Esophagus squamous epithelium (tissue), 5 donors: ENCODE measurements at regions not wholly inside any gene's neighbourhood (a gene's known extent, or its start where the extent isn't known, plus 50 kb on each side); places are given as distances from the start of the nearest gene placed in this dataset.
"Not testable (repeated sequence)": the region's sequence is repeated elsewhere in the genome, so short reads cannot be mapped to it uniquely, and the experiment has no call there.

Experiments
- DNase-seq: peaks from one replicate; lab custom pipeline; 2025; lab: John Stamatoyannopoulos, UW
- H3K27ac ChIP-seq, 4 donors: fragments of 200-600 bp; sonication (generic); one replicate each; pipeline ENCODE4 v1.5.1; 2016 to 2019; ENCODE audit warnings: mild to moderate bottlenecking in 1 of 4
- H3K27me3 ChIP-seq, 4 donors: fragments of 200-600 bp; sonication (generic); 1 replicate in 3 of 4; 2 replicates in 1 of 4; pipeline versions ENCODE4 v1.5.1 to v1.6.0; 2017 to 2021; ENCODE audit warnings: antibody characterized with exemption in 1 of 4
- H3K36me3 ChIP-seq, 3 donors: fragments of 200-600 bp; sonication (generic); one replicate each; pipeline ENCODE4 v1.5.1; 2016 to 2019
- H3K4me1 ChIP-seq, 3 donors: fragments of 200-600 bp; sonication (generic); one replicate each; pipeline ENCODE4 v1.5.1; 2017 to 2019
- H3K4me3 ChIP-seq, 4 donors: fragments of 200-600 bp; sonication (generic); 1 replicate in 3 of 4; 2 replicates in 1 of 4; pipeline ENCODE4 v1.5.1; 2016 to 2019; ENCODE audit warnings: mild to moderate bottlenecking in 2 of 4, moderate library complexity in 1 of 4
- H3K9me3 ChIP-seq, 3 donors: fragments of 200-600 bp; sonication (generic); one replicate each; pipeline ENCODE4 v1.5.1; 2016 to 2019
- POLR2A ChIP-seq, 4 donors: fragments of 450-650 bp; IDR thresholded peaks; one replicate each; pipeline ENCODE4 v1.6.1; 2017; ENCODE audit warnings: antibody characterized with exemption in 4 of 4, mild to moderate bottlenecking in 4 of 4, moderate library complexity in 3 of 4
- WGBS, 2 donors: methylation state at CpG; one replicate each; pipeline ENCODE4 v1.1.5; 2018; 5-methylcytosine and 5-hydroxymethylcytosine counted together
- intact Hi-C: fragments of 100-400 bp; cut with DNase I; formaldehyde crosslinking; loops from one replicate; pipeline ENCODE4 v1.15.0; 2022
- TF ChIP-seq, protein P1 (sequence below), 6 experiments: fragments of 450-650 bp in 4 of 6; fragments of 200-600 bp in 2 of 6; sonication (generic) in 2 of 6; IDR thresholded peaks; one replicate each; pipeline ENCODE4 v1.5.1; 2016 to 2019; ENCODE audit warnings: antibody characterized with exemption in 6 of 6, mild to moderate bottlenecking in 4 of 6, moderate library complexity in 4 of 6
- donor health status: DM: yes; HTN: yes; CAD: no.

DNA sequence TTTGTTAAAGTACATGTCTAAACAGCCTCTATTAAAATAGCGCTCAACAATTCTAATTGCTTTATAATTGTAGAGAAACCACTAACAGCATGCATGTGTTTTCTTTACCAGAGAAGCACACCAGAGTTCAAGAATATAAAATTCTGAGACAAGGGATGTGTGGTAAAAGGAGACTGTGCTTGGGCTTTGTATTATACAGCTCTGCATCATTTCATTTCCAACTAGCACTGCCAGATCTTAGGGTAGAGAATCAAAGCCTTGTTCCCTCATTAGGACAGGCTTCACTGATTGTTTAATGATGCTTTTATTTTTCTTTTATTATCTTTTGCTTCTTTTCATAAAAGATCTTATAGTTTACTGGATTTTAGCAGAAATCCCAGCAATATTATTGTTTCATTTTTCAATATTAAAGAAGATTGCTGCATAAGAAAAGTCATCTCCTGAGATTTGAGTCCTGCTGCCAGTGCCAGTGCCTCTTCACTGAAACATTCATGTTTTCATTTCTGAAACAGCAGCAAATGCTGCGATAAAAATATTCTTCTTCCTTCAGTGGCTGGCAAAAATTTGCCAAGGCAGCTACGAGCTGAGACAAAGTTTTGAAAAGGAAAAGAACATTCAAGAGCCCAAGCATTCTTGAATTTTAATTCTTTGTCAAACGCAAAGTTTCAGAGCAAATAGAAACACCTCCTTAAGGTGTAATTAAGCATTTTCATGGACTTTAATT lies 491.0 kb upstream of the PIK3R1 start:
- intact Hi-C loops: no loop called here
- DNase-seq: no peak

DNA sequence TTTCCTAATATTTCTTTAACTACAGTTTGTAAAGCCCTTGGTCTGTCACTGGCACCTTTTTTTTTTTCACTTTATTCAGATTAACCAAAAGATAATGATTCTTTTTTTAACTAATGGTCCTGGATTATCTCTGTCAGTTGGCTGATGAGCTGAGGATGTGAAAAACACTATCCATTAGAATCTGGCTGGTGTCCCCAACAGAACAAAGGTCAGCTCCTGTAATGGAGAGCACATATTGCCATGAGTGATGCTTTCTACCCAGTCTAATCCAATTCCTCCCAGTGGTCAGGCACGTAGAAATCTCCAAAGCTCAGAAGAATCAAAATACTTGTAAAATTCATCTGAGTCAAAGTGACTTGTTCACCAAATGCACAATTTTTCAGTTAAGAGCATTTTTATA lies 491.7 kb upstream of the PIK3R1 start:
- WGBS, 2 donors: 69 to 75% methylated on average over 1 of the region's 1 CpG
- no peak for DNase-seq
- no peak for TF ChIP-seq POLR2A (IDR thresholded peaks at IDR 0.05)
- TF ChIP-seq, protein P1, sequence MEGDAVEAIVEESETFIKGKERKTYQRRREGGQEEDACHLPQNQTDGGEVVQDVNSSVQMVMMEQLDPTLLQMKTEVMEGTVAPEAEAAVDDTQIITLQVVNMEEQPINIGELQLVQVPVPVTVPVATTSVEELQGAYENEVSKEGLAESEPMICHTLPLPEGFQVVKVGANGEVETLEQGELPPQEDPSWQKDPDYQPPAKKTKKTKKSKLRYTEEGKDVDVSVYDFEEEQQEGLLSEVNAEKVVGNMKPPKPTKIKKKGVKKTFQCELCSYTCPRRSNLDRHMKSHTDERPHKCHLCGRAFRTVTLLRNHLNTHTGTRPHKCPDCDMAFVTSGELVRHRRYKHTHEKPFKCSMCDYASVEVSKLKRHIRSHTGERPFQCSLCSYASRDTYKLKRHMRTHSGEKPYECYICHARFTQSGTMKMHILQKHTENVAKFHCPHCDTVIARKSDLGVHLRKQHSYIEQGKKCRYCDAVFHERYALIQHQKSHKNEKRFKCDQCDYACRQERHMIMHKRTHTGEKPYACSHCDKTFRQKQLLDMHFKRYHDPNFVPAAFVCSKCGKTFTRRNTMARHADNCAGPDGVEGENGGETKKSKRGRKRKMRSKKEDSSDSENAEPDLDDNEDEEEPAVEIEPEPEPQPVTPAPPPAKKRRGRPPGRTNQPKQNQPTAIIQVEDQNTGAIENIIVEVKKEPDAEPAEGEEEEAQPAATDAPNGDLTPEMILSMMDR (IDR thresholded peaks at IDR 0.05): no peak
- no peak overlapping the region for H3K4me3 ChIP-seq
- no peaks in the 10 kb centered on the region for H3K36me3 ChIP-seq
- peak overlapping the region in 3 of 4 donors; percentile 23 to 56 (median 49) for H3K27ac ChIP-seq
- intact Hi-C loops: no loop called here
- H3K27me3 ChIP-seq: no peaks in the 10 kb centered on the region
- peaks cover 0 to 13% (median 0%) of the 10 kb centered on the region in 3 donors for H3K4me1 ChIP-seq
- H3K9me3 ChIP-seq: no peaks in the 10 kb centered on the region

More for the DNA sequence above, 491.0 kb upstream of the PIK3R1 start:
- 55% methylated on average over 4 of the region's 4 CpGs for WGBS, 2 donors
- Histone ChIP-seq H3K27ac (peak overlapping the region in 3 of 4 donors; percentile 24 to 56 (median 48)), H3K36me3 (no peaks in the 10 kb centered on the region), H3K9me3 (no peaks in the 10 kb centered on the region), H3K4me3 (no peak overlapping the region), H3K4me1 (peaks cover 0 to 13% (median 0%) of the 10 kb centered on the region in 3 donors), H3K27me3 (no peaks in the 10 kb centered on the region)
- no peak for TF ChIP-seq POLR2A (IDR thresholded peaks at IDR 0.05)
- TF ChIP-seq, protein P1 (IDR thresholded peaks at IDR 0.05): no peak

DNA sequence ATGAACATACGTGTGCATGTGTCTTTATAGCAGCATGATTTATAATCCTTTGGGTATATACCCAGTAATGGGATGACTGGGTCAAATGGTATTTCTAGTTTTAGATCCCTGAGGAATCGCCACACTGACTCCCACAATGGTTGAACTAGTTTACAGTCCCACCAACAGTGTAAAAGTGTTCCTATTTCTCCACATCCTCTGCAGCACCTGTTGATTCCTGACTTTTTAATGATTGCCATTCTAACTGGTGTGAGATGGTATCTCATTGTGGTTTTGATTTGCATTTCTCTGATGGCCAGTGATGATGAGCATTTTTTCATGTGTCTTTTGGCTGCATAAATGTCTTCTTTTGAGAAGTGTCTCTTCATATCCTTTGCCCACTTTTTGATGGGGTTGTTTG lies 493.0 kb upstream of the PIK3R1 start:
- WGBS, 2 donors: 94 to 100% methylated on average over 1 to 2 of the region's 2 CpGs
- H3K36me3 ChIP-seq, H3K27ac ChIP-seq, intact Hi-C loops, H3K27me3 ChIP-seq, H3K4me3 ChIP-seq, H3K9me3 ChIP-seq, DNase-seq: not testable (repeated sequence)
- peaks cover 0 to 13% (median 0%) of the 10 kb centered on the region in 3 donors for H3K4me1 ChIP-seq

DNA sequence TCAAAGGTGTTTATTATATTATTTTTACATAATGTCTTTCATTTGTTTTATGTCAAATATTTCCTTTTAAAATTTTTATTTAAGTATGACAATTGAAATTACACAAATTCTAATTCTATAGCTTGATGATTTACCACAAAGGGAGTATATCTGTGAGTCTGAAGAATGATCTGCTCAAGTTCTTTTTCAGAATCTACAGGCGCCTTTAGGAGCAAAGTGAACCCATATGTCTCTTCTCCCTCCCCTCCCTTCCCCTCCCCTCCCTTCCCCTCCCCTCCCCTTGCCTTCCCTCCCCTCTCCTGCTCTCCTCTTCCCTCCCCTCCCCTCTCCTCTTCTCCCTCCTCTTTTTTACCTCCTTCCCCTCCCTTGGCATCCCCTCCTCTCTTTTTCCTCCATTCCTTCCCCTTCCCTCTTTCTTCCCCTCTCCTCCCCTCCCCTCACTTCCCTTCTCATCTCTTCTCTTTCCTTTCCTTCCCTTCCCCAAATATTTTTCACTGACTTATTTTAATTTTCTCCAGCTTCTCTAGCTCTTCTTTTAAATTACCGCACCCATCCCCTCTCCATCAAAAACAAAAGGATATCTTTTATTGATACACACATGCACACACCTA lies 495.3 kb upstream of the PIK3R1 start:
- 91 to 95% methylated on average over 2 of the region's 2 CpGs for WGBS, 2 donors
- Histone ChIP-seq H3K36me3 (no peaks in the 10 kb centered on the region), H3K27me3 (no peaks in the 10 kb centered on the region), H3K27ac (no peak overlapping the region), H3K4me1 (peaks cover 0 to 5% (median 0%) of the 10 kb centered on the region in 3 donors), H3K4me3 (no peak overlapping the region), H3K9me3 (no peaks in the 10 kb centered on the region)
- no peak for DNase-seq
- TF ChIP-seq POLR2A (IDR thresholded peaks at IDR 0.05): no peak
- TF ChIP-seq, protein P1 (IDR thresholded peaks at IDR 0.05): no peak
- intact Hi-C loops: no loop called here

DNA sequence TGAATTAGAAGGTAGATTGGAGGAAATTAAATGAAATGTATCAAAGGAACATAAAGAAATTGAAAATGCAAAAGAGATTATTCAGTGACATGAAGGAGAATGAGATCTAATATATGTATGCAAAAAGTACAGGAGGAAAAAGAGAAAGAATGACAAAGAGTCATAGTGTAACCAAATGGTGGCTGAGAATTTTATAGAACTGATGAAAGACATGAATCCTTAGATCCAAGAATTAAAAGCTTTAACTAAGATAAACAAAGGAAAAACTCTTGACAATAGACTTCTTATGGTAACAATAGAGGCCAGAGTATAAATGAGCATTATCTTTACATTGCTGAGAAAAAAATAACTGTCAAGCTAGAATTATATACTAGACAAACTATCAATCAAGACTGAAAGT lies 505.4 kb upstream of the CD180 start:
- no peak for TF ChIP-seq POLR2A (IDR thresholded peaks at IDR 0.05)
- TF ChIP-seq, protein P1 (IDR thresholded peaks at IDR 0.05): no peak
- no peaks in the 10 kb centered on the region for H3K27me3 ChIP-seq
- intact Hi-C loops: no loop called here
- peaks cover 0 to 17% (median 0%) of the 10 kb centered on the region in 3 donors for H3K9me3 ChIP-seq
- H3K4me1 ChIP-seq: no peaks in the 10 kb centered on the region
- no peak overlapping the region for H3K4me3 ChIP-seq
- no peaks in the 10 kb centered on the region for H3K36me3 ChIP-seq
- no peak overlapping the region for H3K27ac ChIP-seq
- DNase-seq: no peak
